ENCODE measurements at regions not wholly inside any gene's neighbourhood (a gene's known extent, or its start where the extent isn't known, plus 50 kb on each side); places are given as distances from the start of the nearest gene placed in this dataset.

- DNase-seq (ENCODE audit: low read depth) (no peak), FAIRE-seq (no peak)
- Mint-ChIP-seq H3K27ac (ENCODE audit: unreplicated experiment) (peak overlapping the region; percentile 73), H3K36me3 (ENCODE audit: low read depth, unreplicated experiment) (no peaks in the 10 kb centered on the region), H3K9me3 (ENCODE audit: unreplicated experiment) (peaks cover 5% of the 10 kb centered on the region), H3K4me3 (ENCODE audit: unreplicated experiment) (no peak overlapping the region), H3K4me1 (ENCODE audit: low read depth, unreplicated experiment) (peaks cover 18% of the 10 kb centered on the region), H3K27me3 (ENCODE audit: low read depth, unreplicated experiment) (no peaks in the 10 kb centered on the region)
- Histone ChIP-seq H4K20me1 (ENCODE audit: insufficient read depth, low read length) (no peaks in the 10 kb centered on the region), H2AFZ (ENCODE audit: low read depth, low read length) (no peak overlapping the region), H3K4me1 (ENCODE audit: insufficient read depth, low read length) (peaks cover 20% of the 10 kb centered on the region), H3K27me3 (ENCODE audit: insufficient read depth, low read length) (no peaks in the 10 kb centered on the region), H3K4me2 (ENCODE audit: low read length) (peak overlapping the region; percentile 72), H3K4me3 (ENCODE audit: insufficient read depth, low read depth, low read length) (no peak overlapping the region), H3K9me3 (ENCODE audit: insufficient read depth, low read depth, low read length) (no peaks in the 10 kb centered on the region), H3K79me2 (ENCODE audit: insufficient read depth, low read length) (no peaks in the 10 kb centered on the region), H3K27ac (ENCODE audit: low read depth, low read length) (peak overlapping the region; percentile 63), H3K9ac (ENCODE audit: low read length) (peak overlapping the region; percentile 20), H3K36me3 (ENCODE audit: insufficient read depth, low read length) (no peaks in the 10 kb centered on the region)
- no peak for TF ChIP-seq EZH2 (IDR thresholded peaks at IDR 0.05; ENCODE audit: insufficient read depth, low read length)
- no peak for TF ChIP-seq CTCF (IDR thresholded peaks at IDR 0.05; ENCODE audit: insufficient read depth, low read depth, low read length)
Measured at GRCh38 chr5:104513640-104514072, 951.1 kb upstream of the NUDT12 start.

- no peaks in the 10 kb centered on the region for H3K27me3 Mint-ChIP-seq (ENCODE audit: low read depth, unreplicated experiment)
- FAIRE-seq (peak; percentile 34), DNase-seq (ENCODE audit: low read depth) (peak; percentile 86)
- Histone ChIP-seq H3K36me3 (ENCODE audit: insufficient read depth, low read length) (no peaks in the 10 kb centered on the region), H3K4me2 (ENCODE audit: low read length) (peak overlapping the region; percentile 72), H3K9me3 (ENCODE audit: insufficient read depth, low read depth, low read length) (no peaks in the 10 kb centered on the region), H3K4me1 (ENCODE audit: insufficient read depth, low read length) (peaks cover 20% of the 10 kb centered on the region), H3K9ac (ENCODE audit: low read length) (peak overlapping the region; percentile 35), H3K79me2 (ENCODE audit: insufficient read depth, low read length) (no peaks in the 10 kb centered on the region), H2AFZ (ENCODE audit: low read depth, low read length) (no peak overlapping the region), H3K27ac (ENCODE audit: low read depth, low read length) (peak overlapping the region; percentile 63), H4K20me1 (ENCODE audit: insufficient read depth, low read length) (no peaks in the 10 kb centered on the region), H3K27me3 (ENCODE audit: insufficient read depth, low read length) (no peaks in the 10 kb centered on the region), H3K4me3 (ENCODE audit: insufficient read depth, low read depth, low read length) (peak overlapping the region; percentile 12)
- H3K9me3 Mint-ChIP-seq (ENCODE audit: unreplicated experiment): peaks cover 7% of the 10 kb centered on the region
- no peaks in the 10 kb centered on the region for H3K36me3 Mint-ChIP-seq (ENCODE audit: low read depth, unreplicated experiment)
- TF ChIP-seq EZH2 (IDR thresholded peaks at IDR 0.05; ENCODE audit: insufficient read depth, low read length): no peak
- TF ChIP-seq CTCF (IDR thresholded peaks at IDR 0.05; ENCODE audit: insufficient read depth, low read depth, low read length): no peak
- peak overlapping the region; percentile 73 for H3K27ac Mint-ChIP-seq (ENCODE audit: unreplicated experiment)
- no peak overlapping the region for H3K4me3 Mint-ChIP-seq (ENCODE audit: unreplicated experiment)
- peaks cover 18% of the 10 kb centered on the region for H3K4me1 Mint-ChIP-seq (ENCODE audit: low read depth, unreplicated experiment)
Measured at GRCh38 chr5:104513121-104513602, 950.6 kb upstream of the NUDT12 start.

- peak; percentile 5 for FAIRE-seq
- Mint-ChIP-seq H3K9me3 (ENCODE audit: unreplicated experiment) (peaks cover 7% of the 10 kb centered on the region), H3K27me3 (ENCODE audit: low read depth, unreplicated experiment) (no peaks in the 10 kb centered on the region), H3K36me3 (ENCODE audit: low read depth, unreplicated experiment) (no peaks in the 10 kb centered on the region), H3K27ac (ENCODE audit: unreplicated experiment) (peak overlapping the region; percentile 43), H3K4me3 (ENCODE audit: unreplicated experiment) (no peak overlapping the region), H3K4me1 (ENCODE audit: low read depth, unreplicated experiment) (peaks cover 18% of the 10 kb centered on the region)
- Histone ChIP-seq H4K20me1 (ENCODE audit: insufficient read depth, low read length) (no peaks in the 10 kb centered on the region), H3K27ac (ENCODE audit: low read depth, low read length) (peak overlapping the region; percentile 63), H3K36me3 (ENCODE audit: insufficient read depth, low read length) (no peaks in the 10 kb centered on the region), H3K79me2 (ENCODE audit: insufficient read depth, low read length) (no peaks in the 10 kb centered on the region), H3K9ac (ENCODE audit: low read length) (peak overlapping the region; percentile 35), H3K27me3 (ENCODE audit: insufficient read depth, low read length) (no peaks in the 10 kb centered on the region), H3K4me3 (ENCODE audit: insufficient read depth, low read depth, low read length) (peak overlapping the region; percentile 12), H2AFZ (ENCODE audit: low read depth, low read length) (no peak overlapping the region), H3K9me3 (ENCODE audit: insufficient read depth, low read depth, low read length) (no peaks in the 10 kb centered on the region), H3K4me1 (ENCODE audit: insufficient read depth, low read length) (peaks cover 20% of the 10 kb centered on the region), H3K4me2 (ENCODE audit: low read length) (peak overlapping the region; percentile 72)
- DNase-seq (ENCODE audit: low read depth): peak; percentile 35
- TF ChIP-seq CTCF (IDR thresholded peaks at IDR 0.05; ENCODE audit: insufficient read depth, low read depth, low read length) (no peak), EZH2 (IDR thresholded peaks at IDR 0.05; ENCODE audit: insufficient read depth, low read length) (no peak)
Measured at GRCh38 chr5:104512063-104512825, 949.7 kb upstream of the NUDT12 start.

Measured in astrocyte (in vitro differentiated cells and primary cell).